ENCODE measurements at regions not wholly inside any gene's neighbourhood (a gene's known extent, or its start where the extent isn't known, plus 50 kb on each side); places are given as distances from the start of the nearest gene placed in this dataset.
"Not testable (repeated sequence)": the region's sequence is repeated elsewhere in the genome, so short reads cannot be mapped to it uniquely, and the experiment has no call there.

- peak in 1 of 5 donors; percentile 52 for DNase-seq
Measured at GRCh38 chr2:7436096-7436906, 519.1 kb downstream of the RNF144A start.

DNA sequence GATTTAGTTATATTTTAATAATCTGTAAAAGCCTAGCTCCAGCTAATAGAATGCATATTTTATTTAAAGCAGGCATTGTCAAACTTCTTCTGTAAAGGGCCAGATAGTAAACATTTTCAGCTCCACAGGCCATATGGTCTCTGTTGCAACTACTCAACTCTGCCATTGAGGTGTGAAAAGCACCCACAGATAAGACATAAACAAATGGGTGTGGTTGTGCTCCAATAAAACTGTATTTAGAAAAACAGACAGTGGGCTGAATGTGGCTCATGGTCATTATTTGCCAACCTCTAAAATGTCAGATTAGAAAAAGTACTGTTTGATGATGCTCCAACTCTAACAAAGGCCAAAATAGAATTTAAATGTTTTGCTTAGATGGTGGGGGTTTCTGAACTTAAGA is 519.9 kb downstream of the RNF144A start:
- peak in 1 of 5 donors; percentile 79 for DNase-seq

DNA sequence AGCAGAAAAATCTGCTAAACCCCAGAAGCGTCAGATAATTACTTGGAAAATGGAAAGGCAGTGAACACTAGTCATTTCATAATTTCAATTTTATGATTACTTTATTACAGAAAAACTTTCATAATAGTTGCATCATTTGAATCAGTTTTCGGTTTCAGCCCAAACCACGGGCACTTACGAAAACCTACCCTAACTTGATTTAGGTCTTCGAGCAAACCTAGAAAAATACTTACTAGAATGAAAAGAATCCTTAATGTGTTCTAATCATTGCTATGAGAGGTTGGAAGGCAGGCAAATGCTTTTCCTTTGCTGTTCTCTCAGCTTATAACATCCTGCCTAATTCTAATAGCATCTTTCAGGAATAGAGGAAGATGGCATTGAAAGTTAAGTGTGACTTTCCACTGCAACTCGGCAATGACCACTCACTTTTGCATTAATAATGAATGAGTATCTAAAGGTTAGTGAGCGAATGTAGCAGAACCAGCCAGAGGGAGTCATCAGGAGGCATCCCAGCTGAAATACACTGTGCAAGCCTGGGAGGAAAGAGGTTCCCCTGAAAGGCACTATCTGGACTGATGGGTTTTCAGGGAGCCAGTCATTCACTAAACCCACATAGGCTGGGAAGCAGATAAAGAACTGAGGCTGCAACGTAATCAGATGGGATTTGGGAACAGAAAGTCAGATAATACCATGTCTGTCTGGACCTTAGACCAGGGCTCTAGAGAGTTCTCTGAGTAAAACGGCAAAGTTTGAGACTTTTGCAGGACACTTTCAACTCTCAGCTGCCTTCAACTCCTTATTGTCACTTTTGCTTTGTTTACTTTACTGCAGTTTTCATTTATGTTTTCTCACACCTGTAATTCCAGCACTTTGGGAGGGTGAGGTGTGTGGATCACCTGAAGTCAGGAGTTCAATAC is 520.8 kb downstream of the RNF144A start:
- peak in 1 of 5 donors; percentile 85 for DNase-seq

- peak in 1 of 5 donors; percentile 60 for DNase-seq
Measured at GRCh38 chr2:7438855-7439254, 521.6 kb downstream of the RNF144A start.

DNA sequence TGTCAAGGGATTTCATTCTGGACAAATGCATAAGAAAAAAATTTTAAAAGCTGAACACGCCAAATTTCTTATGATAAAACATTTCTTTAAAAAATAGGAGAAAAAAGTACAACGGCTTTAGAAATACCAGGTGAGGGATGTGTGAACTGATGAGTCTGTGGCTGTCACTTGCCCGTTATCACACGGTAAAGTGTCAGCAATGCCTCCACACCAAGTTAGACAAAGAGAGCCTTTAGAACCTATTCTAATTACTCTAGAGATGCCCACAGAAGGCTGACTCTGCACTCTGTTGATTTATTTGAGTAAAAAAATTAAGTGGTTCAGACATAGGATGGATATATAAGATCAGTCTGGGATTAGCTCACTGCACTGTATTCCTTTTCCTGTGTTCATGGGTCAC is 523.8 kb downstream of the RNF144A start:
- DNase-seq = no peak

GRCh38 chr2:7441841-7442240 is 524.6 kb downstream of the RNF144A start:
- not testable (repeated sequence) for DNase-seq

GRCh38 chr2:7444626-7445025 is 527.4 kb downstream of the RNF144A start:
- DNase-seq = no peak

DNA sequence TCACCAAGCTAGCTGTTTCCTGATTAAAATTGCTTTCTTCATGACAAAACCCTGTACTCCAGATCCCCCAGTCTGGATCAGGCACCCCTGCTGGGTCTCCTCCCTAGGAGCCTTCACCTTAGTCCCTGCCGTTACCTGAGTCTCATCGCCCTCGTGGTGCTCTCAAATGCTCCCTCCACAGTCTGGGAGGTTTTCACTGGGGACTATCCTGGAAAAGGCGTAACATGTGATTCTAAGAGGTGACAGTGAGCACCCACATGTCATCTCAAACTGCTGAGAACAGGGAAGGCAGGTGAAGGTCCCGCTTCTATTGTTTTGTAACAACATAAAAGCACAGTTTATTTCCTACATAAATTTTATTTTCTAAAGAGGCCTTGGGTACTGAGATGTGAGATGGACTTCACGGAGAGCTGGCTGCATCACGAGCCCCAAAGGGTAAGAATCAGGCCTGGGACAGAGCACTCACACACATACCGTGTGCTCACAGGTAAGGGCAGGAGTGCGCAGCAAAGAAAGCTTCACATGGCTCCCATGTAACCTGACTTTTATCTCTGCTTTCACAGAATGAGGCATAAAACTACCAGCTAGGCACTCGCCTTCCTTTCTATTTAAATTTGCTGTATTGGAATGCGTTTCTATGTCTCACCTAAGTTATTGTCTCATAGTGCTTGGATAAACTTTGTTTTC is 531.5 kb downstream of the RNF144A start:
- DNase-seq = no peak

GRCh38 chr2:7449298-7449697 is 532.1 kb downstream of the RNF144A start:
- DNase-seq = no peak

DNA sequence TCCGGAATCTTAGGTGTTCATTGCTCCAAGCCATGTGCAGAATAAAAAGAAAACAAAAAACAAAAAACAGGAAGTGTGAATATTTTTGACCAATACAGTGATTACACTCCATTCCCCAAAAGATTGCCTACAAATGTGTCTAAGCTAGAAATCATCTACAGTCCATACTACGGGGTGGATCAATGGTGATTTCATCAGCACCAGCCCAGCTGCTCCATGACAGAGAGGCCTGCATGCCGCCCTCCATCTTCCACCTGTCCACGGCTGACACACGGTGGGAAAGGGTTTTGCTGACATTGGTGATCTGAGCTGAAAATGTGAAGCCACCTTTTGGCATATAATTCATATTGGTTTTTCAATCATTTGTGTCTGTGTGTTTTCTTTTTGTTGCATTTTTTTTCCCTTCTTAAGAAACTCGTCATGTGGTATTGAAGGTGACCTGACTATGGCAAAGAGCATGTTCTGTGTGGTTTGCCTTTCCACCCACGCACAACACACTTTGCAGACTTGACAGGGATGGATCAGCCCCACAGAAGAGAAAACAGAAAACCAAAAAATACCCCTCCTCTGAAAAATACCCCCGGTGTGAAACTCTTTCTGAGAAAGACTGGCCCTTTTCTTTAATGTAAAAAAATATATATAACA is 533.1 kb downstream of the RNF144A start:
- DNase-seq = peak in 1 of 5 donors; percentile 84

- DNase-seq = peak in 1 of 5 donors; percentile 81
Measured at GRCh38 chr2:7450833-7451190, 533.6 kb downstream of the RNF144A start.

GRCh38 chr2:7452110-7452876 is 535.1 kb downstream of the RNF144A start:
- peak in 1 of 5 donors; percentile 89 for DNase-seq

GRCh38 chr2:7454592-7454991 is 537.4 kb downstream of the RNF144A start:
- no peak for DNase-seq

GRCh38 chr2:7456762-7457161 is 539.5 kb downstream of the RNF144A start:
- DNase-seq = no peak

- DNase-seq = no peak
Measured at GRCh38 chr2:7458066-7458465, 540.9 kb downstream of the RNF144A start.

DNA sequence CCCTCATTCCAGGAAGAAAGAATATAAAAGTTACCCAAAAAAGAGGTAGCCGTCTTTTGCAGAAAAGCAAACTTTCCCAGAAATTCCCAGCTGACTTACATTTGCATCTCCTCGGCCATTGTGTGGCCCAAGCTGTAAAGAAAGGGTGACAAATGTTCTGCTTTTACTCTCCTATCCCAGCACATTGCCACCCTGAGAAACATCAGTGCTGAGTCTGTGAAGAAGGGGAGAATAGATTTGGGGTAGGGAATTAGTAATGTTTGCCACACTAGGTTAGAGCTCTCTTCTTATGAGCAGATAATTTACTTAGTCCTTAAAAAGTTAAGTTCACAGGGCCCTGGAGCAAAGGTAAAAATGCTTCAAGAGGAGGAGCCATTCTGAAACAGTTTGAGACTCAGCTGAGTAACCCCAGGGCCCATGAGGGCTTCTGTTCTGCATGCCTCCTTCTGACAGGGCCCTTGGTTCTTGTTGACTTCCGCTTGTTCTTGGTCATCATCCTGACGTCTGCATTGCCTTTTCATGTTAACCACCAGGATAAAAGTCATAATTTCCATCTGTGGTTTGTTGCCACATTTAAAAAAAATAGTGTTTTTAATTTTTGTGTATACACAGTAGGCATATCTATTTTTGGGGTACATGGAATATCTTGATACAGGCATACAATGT is 550.7 kb downstream of the RNF144A start:
- DNase-seq = peak in 3 of 5 donors; percentile 11 to 88 (median 28)

GRCh38 chr2:7468448-7468828 is 551.2 kb downstream of the RNF144A start:
- DNase-seq = no peak

DNA sequence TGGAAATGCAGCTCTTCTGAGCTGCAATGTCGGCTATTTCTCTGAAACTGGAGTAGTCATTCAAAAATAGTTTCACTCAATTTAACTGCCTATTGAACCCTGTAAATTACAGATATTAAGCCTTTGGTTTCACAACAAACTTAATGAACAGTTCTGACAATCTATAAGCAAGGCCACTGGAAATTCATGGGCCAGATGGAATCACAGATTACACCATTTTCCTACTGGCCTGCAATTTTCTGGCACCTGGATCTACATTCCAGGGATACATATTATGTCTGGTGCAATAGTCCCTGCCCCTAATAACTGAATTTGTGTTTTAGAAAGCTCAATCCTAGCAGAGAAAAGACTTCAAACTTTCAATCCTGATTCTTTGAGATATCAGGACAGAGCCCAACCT is 551.7 kb downstream of the RNF144A start:
- no peak for DNase-seq

DNA sequence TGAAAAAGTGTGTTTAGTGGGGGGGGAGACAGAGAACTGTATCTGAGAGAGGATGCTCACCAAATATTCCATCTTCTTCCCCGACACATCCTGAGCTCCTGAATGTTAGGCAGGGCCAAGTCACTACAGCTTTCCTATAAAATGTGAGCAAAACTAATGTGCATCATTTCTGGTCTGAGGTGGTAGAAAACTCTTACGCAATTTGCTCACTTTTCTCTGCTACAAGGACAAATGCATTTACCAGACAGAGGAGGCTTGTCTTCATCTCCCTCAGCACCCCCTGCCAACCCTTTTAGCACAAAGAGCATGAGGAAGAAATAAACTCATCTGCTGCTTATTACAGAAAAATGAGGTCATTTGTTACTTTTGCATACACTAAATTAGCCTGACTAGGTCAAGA is 554.0 kb downstream of the RNF144A start:
- DNase-seq = no peak

GRCh38 chr2:7472465-7472864 is 555.3 kb downstream of the RNF144A start:
- DNase-seq = no peak

GRCh38 chr2:7473135-7473771 is 556.0 kb downstream of the RNF144A start:
- no peak for DNase-seq
